A549 (cell line): ENCODE measurements at regions not wholly inside any gene's neighbourhood (a gene's known extent, or its start where the extent isn't known, plus 50 kb on each side); places are given as distances from the start of the nearest gene placed in this dataset.

Source experiments
- ATAC-seq, 2 experiments: fragments of 200-7000 bp in 1 of 2; fragments of >200 bp in 1 of 2; cut with Nextera tagmentation in 1 of 2; cut with Tn5 transposase in 1 of 2; 3 replicates each; pipeline versions ENCODE4 v1.8.0 to v1.9.1; 2018 to 2020; ENCODE audit warnings: mild to moderate bottlenecking in 1 of 2, moderate library complexity in 1 of 2
- CTCF ChIA-PET: fragments of 300-600 bp; sonication (Branson Sonifier 250); formaldehyde crosslinking; extraction: SDS; loops from one replicate; lab custom pipeline; 2021; ENCODE audit warnings: antibody characterized with exemption, inconsistent platforms; lab: Yijun Ruan, JAX
- POLR2A ChIA-PET: fragments of 350-600 bp; formaldehyde crosslinking; extraction: SDS; loops from one replicate; lab custom pipeline; 2021; ENCODE audit warnings: antibody characterized with exemption, inconsistent platforms; lab: Yijun Ruan, JAX
- DNase-seq, 2 experiments: peaks; one replicate each; pipeline versions ENCODE4 v3.0.0 to v3.0.0-alpha.2; 2011 to 2016; ENCODE audit warnings: low read depth in 1 of 2, low spot score in 1 of 2
- FAIRE-seq: peaks from 2 replicates; lab custom pipeline; 2011; peaks lifted over from hg19 to GRCh38; lab: Jason Lieb, UNC
- H3K27ac ChIP-seq, 2 experiments: fragments of >200 bp; sonication (Bioruptor Twin); formaldehyde crosslinking; 3 replicates each; pipeline ENCODE4 v1.5.1; 2016 to 2017
- H3K4me1 ChIP-seq: fragments of >200 bp; sonication (Bioruptor Twin); formaldehyde crosslinking; 3 replicates; pipeline ENCODE4 v1.6.1; 2016
- H3K4me2 ChIP-seq: fragments of >200 bp; sonication (Bioruptor Twin); formaldehyde crosslinking; 3 replicates; pipeline ENCODE4 v1.6.1; 2016
- H3K4me3 ChIP-seq: fragments of >200 bp; sonication (Bioruptor Twin); formaldehyde crosslinking; 3 replicates; pipeline ENCODE4 v1.5.1; 2016
- H3K9me3 ChIP-seq: fragments of >200 bp; sonication (Bioruptor Twin); formaldehyde crosslinking; 3 replicates; pipeline ENCODE4 v1.6.1; 2016
- HEYL ChIP-seq: fragments of 250-450 bp; sonication (Bioruptor Pico); IDR thresholded peaks from 2 replicates; pipeline ENCODE4 v1.8.0; 2021; ENCODE audit warnings: mild to moderate bottlenecking, moderate library complexity
- JUN ChIP-seq, 2 experiments: fragments of >200 bp; sonication (Bioruptor Twin); formaldehyde crosslinking; IDR thresholded peaks; 2 replicates in 1 of 2; 3 replicates in 1 of 2; pipeline ENCODE4 v1.6.1; 2016 to 2017
- MAFK ChIP-seq: fragments of 450-650 bp; IDR thresholded peaks from 2 replicates; pipeline ENCODE4 v1.6.1; 2014; ENCODE audit not compliant: partially characterized antibody
- MAZ ChIP-seq: fragments of 150-350 bp; IDR thresholded peaks from 2 replicates; pipeline ENCODE4 v1.6.1; 2014; ENCODE audit warnings: antibody characterized with exemption, low read depth, low read length, borderline replicate concordance
- MYC ChIP-seq: IDR thresholded peaks from 2 replicates; pipeline ENCODE4 v1.6.1; 2012; ENCODE audit warnings: mild to moderate bottlenecking, inconsistent platforms, low read length, improper control_type of control experiment, borderline replicate concordance
- NFE2L2 ChIP-seq: fragments of 150-350 bp; conservative IDR thresholded peaks from 2 replicates; pipeline ENCODE4 v1.6.1; 2014; ENCODE audit warnings: low read length
- NPAS2 ChIP-seq: fragments of 250-450 bp; sonication (Bioruptor Pico); IDR thresholded peaks from 2 replicates; pipeline ENCODE4 v1.8.0; 2022; ENCODE audit warnings: mild to moderate bottlenecking, moderate library complexity, borderline replicate concordance
- NR3C1 ChIP-seq: fragments of >200 bp; sonication (Bioruptor Twin); formaldehyde crosslinking; IDR thresholded peaks from 3 replicates; pipeline ENCODE4 v1.6.1; 2017
- TFCP2L1 ChIP-seq: fragments of 250-450 bp; sonication (Bioruptor Pico); IDR thresholded peaks from 2 replicates; pipeline ENCODE4 v1.5.0; 2021; ENCODE audit warnings: mild to moderate bottlenecking
- WGBS: methylation state at CpG from one replicate; pipeline ENCODE4 v1.1.6; 2017; ENCODE audit errors: missing lambda C conversion rate; 5-methylcytosine and 5-hydroxymethylcytosine counted together
- TF ChIP-seq, protein P1 (sequence below): fragments of 450-650 bp; IDR thresholded peaks from 2 replicates; pipeline ENCODE4 v1.6.1; 2014; ENCODE audit warnings: antibody characterized with exemption
- TF ChIP-seq, protein P2 (sequence below): fragments of >200 bp; sonication (Bioruptor Twin); formaldehyde crosslinking; IDR thresholded peaks from 3 replicates; pipeline ENCODE4 v1.6.1; 2016
- TF ChIP-seq, protein P3 (sequence below): fragments of 250-450 bp; sonication (Bioruptor Pico); IDR thresholded peaks from 2 replicates; pipeline ENCODE4 v1.5.0; 2020; ENCODE audit warnings: low read depth, mild to moderate bottlenecking, moderate library complexity
- TF ChIP-seq, protein P4 (sequence below): fragments of 200-600 bp; sonication (generic); IDR thresholded peaks from 2 replicates; pipeline ENCODE4 v1.6.1; 2016; ENCODE audit warnings: antibody characterized with exemption, mild to moderate bottlenecking, moderate library complexity

DNA sequence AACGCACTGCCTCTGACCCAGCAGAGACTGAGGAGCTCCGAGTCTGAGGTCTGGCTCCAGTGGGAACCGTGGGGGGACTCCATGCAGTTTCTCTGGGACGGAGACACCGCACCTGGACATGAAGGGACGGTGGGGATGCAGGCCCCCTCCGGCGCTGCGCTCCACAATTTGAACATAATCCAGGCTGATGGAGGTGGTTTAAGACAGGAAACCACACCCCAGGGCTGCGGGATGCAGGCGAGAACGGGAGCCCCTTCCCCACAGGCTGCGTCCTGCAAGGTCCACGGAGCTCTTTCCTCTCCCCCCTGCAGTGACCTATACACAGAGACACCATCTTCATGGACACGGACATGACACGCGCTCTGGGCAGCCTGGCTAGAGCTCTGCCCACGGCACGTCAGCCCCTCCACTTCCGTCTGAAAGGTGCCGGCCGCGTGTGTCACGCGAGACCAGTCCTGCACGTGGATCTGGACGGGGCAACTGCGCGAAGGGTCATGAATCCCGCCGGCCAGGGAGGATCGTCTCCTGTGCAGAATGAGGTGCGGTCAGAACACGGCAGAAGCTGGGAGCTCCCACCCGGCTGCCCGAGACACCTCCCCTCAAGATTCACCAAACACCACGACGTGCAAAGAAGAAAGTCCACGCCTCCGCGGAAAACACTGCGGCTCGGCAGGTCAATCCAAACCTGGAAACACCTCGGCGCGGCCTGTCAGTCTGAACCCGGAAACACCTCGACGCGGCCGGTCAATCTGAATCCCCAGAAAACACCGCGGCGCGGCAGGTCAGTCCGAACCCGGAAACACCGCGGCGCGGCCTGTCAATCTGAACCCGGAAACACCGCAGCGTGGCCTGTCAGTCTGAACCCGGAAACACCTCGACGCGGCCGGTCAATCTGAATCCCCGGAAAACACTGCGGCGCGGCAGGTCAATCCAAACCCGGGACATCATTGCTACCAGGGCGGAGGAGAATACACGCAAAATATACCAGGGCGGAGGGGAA lies 212.4 kb downstream of the BRD1 start:
- ATAC-seq (no peak), FAIRE-seq (no peak), DNase-seq (no peak)
- Histone ChIP-seq H3K4me1 (no peaks in the 10 kb centered on the region), H3K4me2 (no peak overlapping the region), H3K4me3 (no peak overlapping the region), H3K9me3 (no peaks in the 10 kb centered on the region; the same call in 2 of the 3 replicates), H3K27ac (no peak overlapping the region)
- CTCF ChIA-PET, result no interaction called here
- WGBS, result 69% methylated on average over 35 of the region's 77 CpGs
- POLR2A ChIA-PET, result no interaction called here
- no peak for TF ChIP-seq NFE2L2
- no peak for TF ChIP-seq TFCP2L1 (CRISPR knock-in tag)
- TF ChIP-seq MAFK, result no peak
- no peak for TF ChIP-seq JUN (IDR thresholded peaks at IDR 0.05)
- TF ChIP-seq HEYL (CRISPR knock-in tag), result no peak
- TF ChIP-seq, protein P1, sequence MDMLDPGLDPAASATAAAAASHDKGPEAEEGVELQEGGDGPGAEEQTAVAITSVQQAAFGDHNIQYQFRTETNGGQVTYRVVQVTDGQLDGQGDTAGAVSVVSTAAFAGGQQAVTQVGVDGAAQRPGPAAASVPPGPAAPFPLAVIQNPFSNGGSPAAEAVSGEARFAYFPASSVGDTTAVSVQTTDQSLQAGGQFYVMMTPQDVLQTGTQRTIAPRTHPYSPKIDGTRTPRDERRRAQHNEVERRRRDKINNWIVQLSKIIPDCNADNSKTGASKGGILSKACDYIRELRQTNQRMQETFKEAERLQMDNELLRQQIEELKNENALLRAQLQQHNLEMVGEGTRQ, result no peak
- TF ChIP-seq, protein P2, sequence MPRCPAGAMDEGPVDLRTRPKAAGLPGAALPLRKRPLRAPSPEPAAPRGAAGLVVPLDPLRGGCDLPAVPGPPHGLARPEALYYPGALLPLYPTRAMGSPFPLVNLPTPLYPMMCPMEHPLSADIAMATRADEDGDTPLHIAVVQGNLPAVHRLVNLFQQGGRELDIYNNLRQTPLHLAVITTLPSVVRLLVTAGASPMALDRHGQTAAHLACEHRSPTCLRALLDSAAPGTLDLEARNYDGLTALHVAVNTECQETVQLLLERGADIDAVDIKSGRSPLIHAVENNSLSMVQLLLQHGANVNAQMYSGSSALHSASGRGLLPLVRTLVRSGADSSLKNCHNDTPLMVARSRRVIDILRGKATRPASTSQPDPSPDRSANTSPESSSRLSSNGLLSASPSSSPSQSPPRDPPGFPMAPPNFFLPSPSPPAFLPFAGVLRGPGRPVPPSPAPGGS, result no peak
- TF ChIP-seq NR3C1, result no peak
- TF ChIP-seq MYC, result no peak
- TF ChIP-seq, protein P3, sequence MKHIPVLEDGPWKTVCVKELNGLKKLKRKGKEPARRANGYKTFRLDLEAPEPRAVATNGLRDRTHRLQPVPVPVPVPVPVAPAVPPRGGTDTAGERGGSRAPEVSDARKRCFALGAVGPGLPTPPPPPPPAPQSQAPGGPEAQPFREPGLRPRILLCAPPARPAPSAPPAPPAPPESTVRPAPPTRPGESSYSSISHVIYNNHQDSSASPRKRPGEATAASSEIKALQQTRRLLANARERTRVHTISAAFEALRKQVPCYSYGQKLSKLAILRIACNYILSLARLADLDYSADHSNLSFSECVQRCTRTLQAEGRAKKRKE (CRISPR knock-in tag), result no peak
- no peak for TF ChIP-seq MAZ
- TF ChIP-seq NPAS2, result no peak

DNA sequence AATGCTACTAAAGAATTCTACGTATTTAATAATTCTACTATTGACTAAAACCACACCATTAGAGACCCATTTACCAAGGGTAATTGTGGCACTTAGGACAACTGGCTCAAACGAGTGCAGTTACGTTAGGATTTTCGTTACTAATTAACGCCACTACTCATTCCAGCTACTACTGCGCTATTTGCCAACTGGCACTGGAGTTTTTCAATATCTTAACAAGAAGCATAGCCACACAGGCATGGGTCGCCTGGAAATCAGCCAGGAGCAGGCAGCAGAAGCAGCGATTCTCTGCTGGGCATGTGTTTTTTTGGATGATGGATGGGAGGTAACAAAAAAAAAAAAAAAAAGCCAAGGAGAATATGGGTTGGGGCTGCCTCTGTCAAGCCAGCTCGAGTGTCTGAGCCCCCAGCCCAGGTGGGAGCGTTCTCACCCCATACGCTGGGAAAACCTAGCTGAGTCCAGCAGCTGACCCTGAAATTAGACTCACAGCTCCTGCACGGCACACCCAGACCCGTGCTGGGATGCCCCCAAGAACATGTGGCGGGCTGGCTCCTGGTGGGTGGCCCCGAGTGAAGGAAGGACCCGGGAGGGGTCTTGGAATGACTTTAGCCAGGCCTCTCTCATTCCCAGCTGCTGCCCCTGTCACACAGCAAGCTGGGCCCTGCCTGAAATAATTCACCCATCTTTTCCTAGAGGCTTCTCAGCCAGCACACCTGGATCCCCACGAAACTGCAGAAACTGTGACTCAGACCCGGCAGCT lies 214.0 kb downstream of the BRD1 start:
- 15% methylated on average over 17 of the region's 18 CpGs for WGBS

More for the DNA sequence above, 214.0 kb downstream of the BRD1 start:
- Histone ChIP-seq H3K4me1 (no peaks in the 10 kb centered on the region), H3K27ac (no peak overlapping the region), H3K9me3 (no peaks in the 10 kb centered on the region; the same call in 2 of the 3 replicates), H3K4me3 (no peak overlapping the region), H3K4me2 (no peak overlapping the region)
- CTCF ChIA-PET, result no interaction called here
- TF ChIP-seq, protein P4, sequence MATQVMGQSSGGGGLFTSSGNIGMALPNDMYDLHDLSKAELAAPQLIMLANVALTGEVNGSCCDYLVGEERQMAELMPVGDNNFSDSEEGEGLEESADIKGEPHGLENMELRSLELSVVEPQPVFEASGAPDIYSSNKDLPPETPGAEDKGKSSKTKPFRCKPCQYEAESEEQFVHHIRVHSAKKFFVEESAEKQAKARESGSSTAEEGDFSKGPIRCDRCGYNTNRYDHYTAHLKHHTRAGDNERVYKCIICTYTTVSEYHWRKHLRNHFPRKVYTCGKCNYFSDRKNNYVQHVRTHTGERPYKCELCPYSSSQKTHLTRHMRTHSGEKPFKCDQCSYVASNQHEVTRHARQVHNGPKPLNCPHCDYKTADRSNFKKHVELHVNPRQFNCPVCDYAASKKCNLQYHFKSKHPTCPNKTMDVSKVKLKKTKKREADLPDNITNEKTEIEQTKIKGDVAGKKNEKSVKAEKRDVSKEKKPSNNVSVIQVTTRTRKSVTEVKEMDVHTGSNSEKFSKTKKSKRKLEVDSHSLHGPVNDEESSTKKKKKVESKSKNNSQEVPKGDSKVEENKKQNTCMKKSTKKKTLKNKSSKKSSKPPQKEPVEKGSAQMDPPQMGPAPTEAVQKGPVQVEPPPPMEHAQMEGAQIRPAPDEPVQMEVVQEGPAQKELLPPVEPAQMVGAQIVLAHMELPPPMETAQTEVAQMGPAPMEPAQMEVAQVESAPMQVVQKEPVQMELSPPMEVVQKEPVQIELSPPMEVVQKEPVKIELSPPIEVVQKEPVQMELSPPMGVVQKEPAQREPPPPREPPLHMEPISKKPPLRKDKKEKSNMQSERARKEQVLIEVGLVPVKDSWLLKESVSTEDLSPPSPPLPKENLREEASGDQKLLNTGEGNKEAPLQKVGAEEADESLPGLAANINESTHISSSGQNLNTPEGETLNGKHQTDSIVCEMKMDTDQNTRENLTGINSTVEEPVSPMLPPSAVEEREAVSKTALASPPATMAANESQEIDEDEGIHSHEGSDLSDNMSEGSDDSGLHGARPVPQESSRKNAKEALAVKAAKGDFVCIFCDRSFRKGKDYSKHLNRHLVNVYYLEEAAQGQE, result no peak
- POLR2A ChIA-PET, result no interaction called here
- ATAC-seq, result no peak
- DNase-seq, result no peak
- no peak for FAIRE-seq
